ENCODE measurements at regions not wholly inside any gene's neighbourhood (a gene's known extent, or its start where the extent isn't known, plus 50 kb on each side); places are given as distances from the start of the nearest gene placed in this dataset.

GRCh38 chr20:37642246-37642645 lies 51.6 kb upstream of the CTNNBL1 start:
- H3K9me3 ChIP-seq (replicated peaks; ENCODE audit: control insufficient read depth, insufficient read depth, low read length): no peaks in the 10 kb centered on the region
- ChIA-PET CTCF (no interaction called here), POLR2A (no interaction called here), SMC1A (ENCODE audit: uncharacterized antibody, unreplicated experiment) (no interaction called here), RAD21 (ENCODE audit: unreplicated experiment) (no interaction called here)
- H3K4me1 ChIP-seq (ENCODE audit: control insufficient read depth, insufficient read depth, low read length): no peaks in the 10 kb centered on the region
- ATAC-seq (no peak), DNase-seq (ENCODE audit: low read depth, low spot score) (no peak), FAIRE-seq (no peak)
- no peaks in the 10 kb centered on the region for H3K79me2 ChIP-seq (ENCODE audit: control insufficient read depth, insufficient read depth, low read length)
- H2AFZ ChIP-seq (ENCODE audit: control insufficient read depth, low read depth, low read length): no peak overlapping the region
- peaks cover 2 to 13% of the 10 kb centered on the region in 2 experiments; a peak in 2 of 4 replicates for H3K27me3 ChIP-seq (replicated peaks in 1 of 2; ENCODE audit: control insufficient read depth in 2 of 2, insufficient read depth in 2 of 2, low read length in 1 of 2)
- H3K36me3 ChIP-seq (ENCODE audit: control insufficient read depth in 2 of 2, insufficient read depth in 2 of 2, low read length in 1 of 2): no peaks in the 10 kb centered on the region
- WGBS (ENCODE audit: insufficient coverage, insufficient replicate concordance, low lambda C conversion rate, missing lambda C conversion rate): 13% methylated on average over 1 of the region's 1 CpG
- no peak overlapping the region for H3K4me3 ChIP-seq
- intact Hi-C loops (cut with micrococcal nuclease; ENCODE audit: unreplicated experiment) (no loop called here), in situ Hi-C loops (cut with MboI) (no loop called here)
- H3K9ac ChIP-seq (ENCODE audit: control insufficient read depth, insufficient read depth, low read length): no peak overlapping the region
- no peak overlapping the region for H3K4me2 ChIP-seq (ENCODE audit: control insufficient read depth, insufficient read depth)
- BruUV-seq (replicated peaks): no TSS peak
- no peaks in the 10 kb centered on the region for H4K20me1 ChIP-seq (ENCODE audit: control insufficient read depth, insufficient read depth)
- H3K27ac ChIP-seq (ENCODE audit: control insufficient read depth, insufficient read depth): no peak overlapping the region
- TF ChIP-seq SREBF1 (IDR thresholded peaks at IDR 0.05; ENCODE audit: low read length) (no peak), PML (IDR thresholded peaks at IDR 0.05; ENCODE audit: low read length) (no peak), NFYB (IDR thresholded peaks at IDR 0.05; ENCODE audit: insufficient read depth, low read depth, low read length) (no peak), MXI1 (IDR thresholded peaks at IDR 0.05; ENCODE audit: low read depth, low read length) (no peak), MLLT1 (IDR thresholded peaks at IDR 0.05) (no peak), SIX5 (IDR thresholded peaks at IDR 0.05; ENCODE audit: low read depth, low read length, severe bottlenecking) (no peak), STAT3 (IDR thresholded peaks at IDR 0.05; ENCODE audit: low read depth, low read length) (no peak), BMI1 (IDR thresholded peaks at IDR 0.05; ENCODE audit: borderline replicate concordance) (no peak), ETV6 (conservative IDR thresholded peaks at IDR 0.05 in 1 of 2, IDR thresholded peaks at IDR 0.05 in 1 of 2; ENCODE audit: borderline replicate concordance in 1 of 2, low read depth in 1 of 2) (no peak), HDAC6 (IDR thresholded peaks at IDR 0.05; ENCODE audit: unreplicated experiment) (no peak), HDAC2 (IDR thresholded peaks at IDR 0.05) (no peak), ZNF217 (IDR thresholded peaks at IDR 0.05) (no peak), ZSCAN29 (IDR thresholded peaks at IDR 0.05) (no peak)
- TF ChIP-seq, protein P1, sequence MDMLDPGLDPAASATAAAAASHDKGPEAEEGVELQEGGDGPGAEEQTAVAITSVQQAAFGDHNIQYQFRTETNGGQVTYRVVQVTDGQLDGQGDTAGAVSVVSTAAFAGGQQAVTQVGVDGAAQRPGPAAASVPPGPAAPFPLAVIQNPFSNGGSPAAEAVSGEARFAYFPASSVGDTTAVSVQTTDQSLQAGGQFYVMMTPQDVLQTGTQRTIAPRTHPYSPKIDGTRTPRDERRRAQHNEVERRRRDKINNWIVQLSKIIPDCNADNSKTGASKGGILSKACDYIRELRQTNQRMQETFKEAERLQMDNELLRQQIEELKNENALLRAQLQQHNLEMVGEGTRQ (IDR thresholded peaks at IDR 0.05; ENCODE audit: borderline replicate concordance, low read depth, low read length): no peak
- TF ChIP-seq, protein P2, sequence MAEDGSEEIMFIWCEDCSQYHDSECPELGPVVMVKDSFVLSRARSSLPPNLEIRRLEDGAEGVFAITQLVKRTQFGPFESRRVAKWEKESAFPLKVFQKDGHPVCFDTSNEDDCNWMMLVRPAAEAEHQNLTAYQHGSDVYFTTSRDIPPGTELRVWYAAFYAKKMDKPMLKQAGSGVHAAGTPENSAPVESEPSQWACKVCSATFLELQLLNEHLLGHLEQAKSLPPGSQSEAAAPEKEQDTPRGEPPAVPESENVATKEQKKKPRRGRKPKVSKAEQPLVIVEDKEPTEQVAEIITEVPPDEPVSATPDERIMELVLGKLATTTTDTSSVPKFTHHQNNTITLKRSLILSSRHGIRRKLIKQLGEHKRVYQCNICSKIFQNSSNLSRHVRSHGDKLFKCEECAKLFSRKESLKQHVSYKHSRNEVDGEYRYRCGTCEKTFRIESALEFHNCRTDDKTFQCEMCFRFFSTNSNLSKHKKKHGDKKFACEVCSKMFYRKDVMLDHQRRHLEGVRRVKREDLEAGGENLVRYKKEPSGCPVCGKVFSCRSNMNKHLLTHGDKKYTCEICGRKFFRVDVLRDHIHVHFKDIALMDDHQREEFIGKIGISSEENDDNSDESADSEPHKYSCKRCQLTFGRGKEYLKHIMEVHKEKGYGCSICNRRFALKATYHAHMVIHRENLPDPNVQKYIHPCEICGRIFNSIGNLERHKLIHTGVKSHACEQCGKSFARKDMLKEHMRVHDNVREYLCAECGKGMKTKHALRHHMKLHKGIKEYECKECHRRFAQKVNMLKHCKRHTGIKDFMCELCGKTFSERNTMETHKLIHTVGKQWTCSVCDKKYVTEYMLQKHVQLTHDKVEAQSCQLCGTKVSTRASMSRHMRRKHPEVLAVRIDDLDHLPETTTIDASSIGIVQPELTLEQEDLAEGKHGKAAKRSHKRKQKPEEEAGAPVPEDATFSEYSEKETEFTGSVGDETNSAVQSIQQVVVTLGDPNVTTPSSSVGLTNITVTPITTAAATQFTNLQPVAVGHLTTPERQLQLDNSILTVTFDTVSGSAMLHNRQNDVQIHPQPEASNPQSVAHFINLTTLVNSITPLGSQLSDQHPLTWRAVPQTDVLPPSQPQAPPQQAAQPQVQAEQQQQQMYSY (CRISPR knock-in tag; IDR thresholded peaks at IDR 0.05): no peak
- TF ChIP-seq, protein P3, sequence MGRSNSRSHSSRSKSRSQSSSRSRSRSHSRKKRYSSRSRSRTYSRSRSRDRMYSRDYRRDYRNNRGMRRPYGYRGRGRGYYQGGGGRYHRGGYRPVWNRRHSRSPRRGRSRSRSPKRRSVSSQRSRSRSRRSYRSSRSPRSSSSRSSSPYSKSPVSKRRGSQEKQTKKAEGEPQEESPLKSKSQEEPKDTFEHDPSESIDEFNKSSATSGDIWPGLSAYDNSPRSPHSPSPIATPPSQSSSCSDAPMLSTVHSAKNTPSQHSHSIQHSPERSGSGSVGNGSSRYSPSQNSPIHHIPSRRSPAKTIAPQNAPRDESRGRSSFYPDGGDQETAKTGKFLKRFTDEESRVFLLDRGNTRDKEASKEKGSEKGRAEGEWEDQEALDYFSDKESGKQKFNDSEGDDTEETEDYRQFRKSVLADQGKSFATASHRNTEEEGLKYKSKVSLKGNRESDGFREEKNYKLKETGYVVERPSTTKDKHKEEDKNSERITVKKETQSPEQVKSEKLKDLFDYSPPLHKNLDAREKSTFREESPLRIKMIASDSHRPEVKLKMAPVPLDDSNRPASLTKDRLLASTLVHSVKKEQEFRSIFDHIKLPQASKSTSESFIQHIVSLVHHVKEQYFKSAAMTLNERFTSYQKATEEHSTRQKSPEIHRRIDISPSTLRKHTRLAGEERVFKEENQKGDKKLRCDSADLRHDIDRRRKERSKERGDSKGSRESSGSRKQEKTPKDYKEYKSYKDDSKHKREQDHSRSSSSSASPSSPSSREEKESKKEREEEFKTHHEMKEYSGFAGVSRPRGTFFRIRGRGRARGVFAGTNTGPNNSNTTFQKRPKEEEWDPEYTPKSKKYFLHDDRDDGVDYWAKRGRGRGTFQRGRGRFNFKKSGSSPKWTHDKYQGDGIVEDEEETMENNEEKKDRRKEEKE (IDR thresholded peaks at IDR 0.05): no peak
